Erythroblast (primary cell): ENCODE measurements at regions not wholly inside any gene's neighbourhood (a gene's known extent, or its start where the extent isn't known, plus 50 kb on each side); places are given as distances from the start of the nearest gene placed in this dataset.

Source experiments
- GATA1 ChIP-seq: IDR thresholded peaks from 2 replicates; pipeline ENCODE4 v1.6.1; 2011; ENCODE audit warnings: low read depth, mild to moderate bottlenecking, control low read depth, low read length, moderate library complexity
- POLR2A ChIP-seq: IDR thresholded peaks from 2 replicates; pipeline ENCODE4 v1.6.1; 2011; ENCODE audit warnings: mild to moderate bottlenecking, low read length

DNA sequence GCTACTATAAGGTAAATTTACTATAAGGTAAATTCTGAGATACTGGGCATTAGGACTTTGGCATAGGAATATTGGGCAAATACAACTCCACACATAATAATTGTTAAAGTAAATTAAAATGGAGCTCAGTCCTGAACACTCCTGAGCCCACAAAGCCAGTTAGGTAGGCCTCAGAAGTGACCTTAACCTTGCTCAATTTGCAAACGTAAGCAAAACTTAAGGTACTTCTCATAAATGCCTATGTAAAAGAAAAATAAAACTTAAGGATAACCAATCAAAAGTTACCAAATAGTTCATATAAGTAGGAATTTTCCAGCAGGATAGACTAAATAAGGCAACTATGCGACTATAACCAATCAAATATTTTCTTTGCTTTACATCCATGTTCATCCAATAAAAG lies 197.7 kb downstream of the MC4R start:
- no peak for TF ChIP-seq POLR2A
- TF ChIP-seq GATA1 = no peak
